GM06990 (cell line): ENCODE measurements at regions not wholly inside any gene's neighbourhood (a gene's known extent, or its start where the extent isn't known, plus 50 kb on each side); places are given as distances from the start of the nearest gene placed in this dataset.

ENCODE experiments used
- DNase-seq: peaks from one replicate; pipeline ENCODE4 v3.0.0-alpha.2; 2011; ENCODE audit not compliant: insufficient read length; ENCODE audit errors: extremely low read depth
- H3K27me3 ChIP-seq: replicated peaks from 2 replicates; pipeline ENCODE4 v1.6.0; 2011; ENCODE audit warnings: low read length; ENCODE audit not compliant: control insufficient read depth, insufficient read depth
- H3K36me3 ChIP-seq: 2 replicates; pipeline ENCODE4 v1.5.1; 2011; ENCODE audit warnings: low read length; ENCODE audit not compliant: control insufficient read depth, insufficient read depth
- H3K4me3 ChIP-seq: replicated peaks from 2 replicates; pipeline ENCODE4 v1.5.1; 2011; ENCODE audit warnings: low read depth, mild to moderate bottlenecking, control low read depth, low read length
- CTCF ChIP-seq: IDR thresholded peaks from 2 replicates; pipeline ENCODE4 v1.5.1; 2011; ENCODE audit warnings: low read length, control low read depth, mild to moderate bottlenecking, inconsistent platforms; ENCODE audit not compliant: insufficient read depth, poor library complexity, severe bottlenecking

GRCh38 chr2:76279142-76279541 is 568.4 kb upstream of the GCFC2 start:
- Histone ChIP-seq H3K4me3 (no peak overlapping the region), H3K36me3 (no peaks in the 10 kb centered on the region), H3K27me3 (no peaks in the 10 kb centered on the region)
- no peak for DNase-seq
- no peak for TF ChIP-seq CTCF

GRCh38 chr2:76275788-76276187 is 565.1 kb upstream of the GCFC2 start:
- H3K27me3 ChIP-seq: no peaks in the 10 kb centered on the region
- no peak for TF ChIP-seq CTCF
- no peaks in the 10 kb centered on the region for H3K36me3 ChIP-seq
- no peak for DNase-seq
- H3K4me3 ChIP-seq: no peak overlapping the region

GRCh38 chr2:76274676-76275075 is 564.0 kb upstream of the GCFC2 start:
- no peak for DNase-seq
- TF ChIP-seq CTCF: no peak
- Histone ChIP-seq H3K4me3 (no peak overlapping the region), H3K27me3 (no peaks in the 10 kb centered on the region), H3K36me3 (no peaks in the 10 kb centered on the region)

GRCh38 chr2:76274160-76274559 is 563.4 kb upstream of the GCFC2 start:
- DNase-seq: no peak
- TF ChIP-seq CTCF: no peak
- Histone ChIP-seq H3K36me3 (no peaks in the 10 kb centered on the region), H3K4me3 (no peak overlapping the region), H3K27me3 (no peaks in the 10 kb centered on the region)

- Histone ChIP-seq H3K4me3 (no peak overlapping the region), H3K36me3 (no peaks in the 10 kb centered on the region), H3K27me3 (no peaks in the 10 kb centered on the region)
- no peak for TF ChIP-seq CTCF
- DNase-seq: no peak
Measured at GRCh38 chr2:76270096-76270710, 559.5 kb upstream of the GCFC2 start.
